ENCODE measurements at regions not wholly inside any gene's neighbourhood (a gene's known extent, or its start where the extent isn't known, plus 50 kb on each side); places are given as distances from the start of the nearest gene placed in this dataset.

GRCh38 chr11:19595840-19596751 is 116.5 kb upstream of the NAV2 start:
- DNase-seq (ENCODE audit: low read depth in 2 of 2): no peak

- no peak for DNase-seq (ENCODE audit: low read depth in 2 of 2)
Observed at GRCh38 chr11:19595499-19595839, 117.2 kb upstream of the NAV2 start.

GRCh38 chr11:19594326-19594725 is 118.3 kb upstream of the NAV2 start:
- DNase-seq (ENCODE audit: low read depth in 2 of 2): no peak

GRCh38 chr11:19592842-19593241 is 119.8 kb upstream of the NAV2 start:
- no peak for DNase-seq (ENCODE audit: low read depth in 2 of 2)

- no peak for DNase-seq (ENCODE audit: low read depth in 2 of 2)
Observed at GRCh38 chr11:19589567-19590260, 122.9 kb upstream of the NAV2 start.

GRCh38 chr11:19587979-19588378 is 124.7 kb upstream of the NAV2 start:
- no peak for DNase-seq (ENCODE audit: low read depth in 2 of 2)

- no peak for DNase-seq (ENCODE audit: low read depth in 2 of 2)
Observed at GRCh38 chr11:19580646-19581045, 132.0 kb upstream of the NAV2 start.

GRCh38 chr11:19579957-19580356 is 132.7 kb upstream of the NAV2 start:
- DNase-seq (ENCODE audit: low read depth in 2 of 2): no peak

- no peak for DNase-seq (ENCODE audit: low read depth in 2 of 2)
Observed at GRCh38 chr11:19578871-19579270, 133.8 kb upstream of the NAV2 start.

- DNase-seq (ENCODE audit: low read depth in 2 of 2): no peak
Observed at GRCh38 chr11:19577976-19578619, 134.5 kb upstream of the NAV2 start.

GRCh38 chr11:19577391-19577975 is 135.2 kb upstream of the NAV2 start:
- DNase-seq (ENCODE audit: low read depth in 2 of 2): no peak

- no peak for DNase-seq (ENCODE audit: low read depth in 2 of 2)
Observed at GRCh38 chr11:19576903-19577302, 135.7 kb upstream of the NAV2 start.

- DNase-seq (ENCODE audit: low read depth in 2 of 2): no peak
Observed at GRCh38 chr11:19576054-19576453, 136.6 kb upstream of the NAV2 start.

GRCh38 chr11:19574916-19575315 is 137.7 kb upstream of the NAV2 start:
- DNase-seq (ENCODE audit: low read depth in 2 of 2): no peak

GRCh38 chr11:19573666-19574065 is 139.0 kb upstream of the NAV2 start:
- no peak for DNase-seq (ENCODE audit: low read depth in 2 of 2)

GRCh38 chr11:19571906-19572305 is 140.7 kb upstream of the NAV2 start:
- no peak for DNase-seq (ENCODE audit: low read depth in 2 of 2)

GRCh38 chr11:19570889-19571288 is 141.7 kb upstream of the NAV2 start:
- DNase-seq (ENCODE audit: low read depth in 2 of 2): no peak

- DNase-seq (ENCODE audit: low read depth in 2 of 2): no peak
Observed at GRCh38 chr11:19567996-19568395, 144.6 kb upstream of the NAV2 start.

- no peak for DNase-seq (ENCODE audit: low read depth in 2 of 2)
Observed at GRCh38 chr11:19566583-19567379, 145.9 kb upstream of the NAV2 start.

GRCh38 chr11:19565639-19566038 is 147.0 kb upstream of the NAV2 start:
- no peak for DNase-seq (ENCODE audit: low read depth in 2 of 2)

- DNase-seq (ENCODE audit: low read depth in 2 of 2): no peak
Observed at GRCh38 chr11:19562156-19562555, 150.5 kb upstream of the NAV2 start.

- DNase-seq (ENCODE audit: low read depth in 2 of 2): no peak
Observed at GRCh38 chr11:19561011-19561410, 151.6 kb upstream of the NAV2 start.
